ENCODE measurements at regions not wholly inside any gene's neighbourhood (a gene's known extent, or its start where the extent isn't known, plus 50 kb on each side); places are given as distances from the start of the nearest gene placed in this dataset.

GRCh38 chrX:10047133-10047532 lies 80.0 kb downstream of the CLDN34 start:
- no peak for DNase-seq
- H3K9ac ChIP-seq (ENCODE audit: low read depth, low read length) = no peak overlapping the region
- no peak overlapping the region for H3K27ac ChIP-seq (ENCODE audit: low read length)
- H3K79me2 ChIP-seq (ENCODE audit: insufficient read depth, low read length) = no peaks in the 10 kb centered on the region
- H3K9me3 ChIP-seq (ENCODE audit: insufficient read depth, low read length, severe bottlenecking) = no peaks in the 10 kb centered on the region
- no peak for TF ChIP-seq EZH2 (IDR thresholded peaks at IDR 0.05; ENCODE audit: borderline replicate concordance, low read depth, low read length, severe bottlenecking)
- TF ChIP-seq, protein P1, sequence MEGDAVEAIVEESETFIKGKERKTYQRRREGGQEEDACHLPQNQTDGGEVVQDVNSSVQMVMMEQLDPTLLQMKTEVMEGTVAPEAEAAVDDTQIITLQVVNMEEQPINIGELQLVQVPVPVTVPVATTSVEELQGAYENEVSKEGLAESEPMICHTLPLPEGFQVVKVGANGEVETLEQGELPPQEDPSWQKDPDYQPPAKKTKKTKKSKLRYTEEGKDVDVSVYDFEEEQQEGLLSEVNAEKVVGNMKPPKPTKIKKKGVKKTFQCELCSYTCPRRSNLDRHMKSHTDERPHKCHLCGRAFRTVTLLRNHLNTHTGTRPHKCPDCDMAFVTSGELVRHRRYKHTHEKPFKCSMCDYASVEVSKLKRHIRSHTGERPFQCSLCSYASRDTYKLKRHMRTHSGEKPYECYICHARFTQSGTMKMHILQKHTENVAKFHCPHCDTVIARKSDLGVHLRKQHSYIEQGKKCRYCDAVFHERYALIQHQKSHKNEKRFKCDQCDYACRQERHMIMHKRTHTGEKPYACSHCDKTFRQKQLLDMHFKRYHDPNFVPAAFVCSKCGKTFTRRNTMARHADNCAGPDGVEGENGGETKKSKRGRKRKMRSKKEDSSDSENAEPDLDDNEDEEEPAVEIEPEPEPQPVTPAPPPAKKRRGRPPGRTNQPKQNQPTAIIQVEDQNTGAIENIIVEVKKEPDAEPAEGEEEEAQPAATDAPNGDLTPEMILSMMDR (IDR thresholded peaks at IDR 0.05; ENCODE audit: borderline replicate concordance, extremely low read depth, low read length, poor library complexity, severe bottlenecking) = no peak
- H2AFZ ChIP-seq (ENCODE audit: low read depth, low read length) = no peak overlapping the region
- H4K20me1 ChIP-seq (ENCODE audit: insufficient read depth, low read length) = 0 out of 2 replicates have a peak, but pooled peaks cover 6% of the 10 kb centered on the region
- no peaks in the 10 kb centered on the region for H3K36me3 ChIP-seq (ENCODE audit: insufficient read depth, low read length)
- no peaks in the 10 kb centered on the region for H3K4me1 ChIP-seq (ENCODE audit: insufficient read depth, low read length)
- H3K4me2 ChIP-seq (ENCODE audit: insufficient read depth, low read length) = no peak overlapping the region
- ATAC-seq (ENCODE audit: insufficient read depth, low read depth) = no peak
- H3K27me3 ChIP-seq (ENCODE audit: insufficient read depth, low read length, poor library complexity) = no peaks in the 10 kb centered on the region
- no peak overlapping the region for H3K4me3 ChIP-seq (ENCODE audit: low read depth in 1 of 2, low read length in 2 of 2)

DNA sequence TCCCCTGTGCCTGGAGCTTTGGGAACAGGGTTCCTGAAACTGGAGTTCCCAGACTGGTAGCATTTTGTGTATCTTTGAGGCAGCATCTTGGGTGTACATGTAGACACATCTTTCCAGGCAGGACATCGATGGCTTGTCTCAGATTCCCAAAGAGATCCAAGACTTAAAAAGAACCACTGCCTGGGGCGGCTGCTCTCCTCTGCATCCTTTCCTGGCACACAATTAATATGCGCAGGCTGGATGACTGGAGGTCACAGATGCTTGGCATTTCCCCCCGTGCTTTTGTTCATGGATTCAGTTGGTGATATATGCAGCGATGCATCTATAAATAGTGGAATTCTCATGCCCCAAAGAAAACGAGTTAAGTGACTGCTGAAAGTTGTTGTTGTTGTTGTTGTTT lies 80.5 kb downstream of the CLDN34 start:
- Histone ChIP-seq H3K9ac (ENCODE audit: low read depth, low read length) (no peak overlapping the region), H3K27ac (ENCODE audit: low read length) (no peak overlapping the region), H3K4me2 (ENCODE audit: insufficient read depth, low read length) (no peak overlapping the region), H3K9me3 (ENCODE audit: insufficient read depth, low read length, severe bottlenecking) (no peaks in the 10 kb centered on the region), H3K27me3 (ENCODE audit: insufficient read depth, low read length, poor library complexity) (no peaks in the 10 kb centered on the region), H3K4me3 (ENCODE audit: low read depth in 1 of 2, low read length in 2 of 2) (no peak overlapping the region), H3K36me3 (ENCODE audit: insufficient read depth, low read length) (no peaks in the 10 kb centered on the region), H3K4me1 (ENCODE audit: insufficient read depth, low read length) (no peaks in the 10 kb centered on the region), H4K20me1 (ENCODE audit: insufficient read depth, low read length) (0 out of 2 replicates have a peak, but pooled peaks cover 6% of the 10 kb centered on the region), H3K79me2 (ENCODE audit: insufficient read depth, low read length) (no peaks in the 10 kb centered on the region), H2AFZ (ENCODE audit: low read depth, low read length) (no peak overlapping the region)
- no peak for ATAC-seq (ENCODE audit: insufficient read depth, low read depth)
- no peak for DNase-seq
- TF ChIP-seq, protein P1 (IDR thresholded peaks at IDR 0.05; ENCODE audit: borderline replicate concordance, extremely low read depth, low read length, poor library complexity, severe bottlenecking) = no peak
- TF ChIP-seq EZH2 (IDR thresholded peaks at IDR 0.05; ENCODE audit: borderline replicate concordance, low read depth, low read length, severe bottlenecking) = no peak

GRCh38 chrX:10048076-10048475 lies 80.9 kb downstream of the CLDN34 start:
- Histone ChIP-seq H2AFZ (ENCODE audit: low read depth, low read length) (no peak overlapping the region), H3K36me3 (ENCODE audit: insufficient read depth, low read length) (no peaks in the 10 kb centered on the region), H3K27me3 (ENCODE audit: insufficient read depth, low read length, poor library complexity) (no peaks in the 10 kb centered on the region), H3K4me3 (ENCODE audit: low read depth in 1 of 2, low read length in 2 of 2) (no peak overlapping the region), H3K9me3 (ENCODE audit: insufficient read depth, low read length, severe bottlenecking) (no peaks in the 10 kb centered on the region), H3K4me1 (ENCODE audit: insufficient read depth, low read length) (no peaks in the 10 kb centered on the region), H3K4me2 (ENCODE audit: insufficient read depth, low read length) (no peak overlapping the region), H3K79me2 (ENCODE audit: insufficient read depth, low read length) (no peaks in the 10 kb centered on the region), H3K9ac (ENCODE audit: low read depth, low read length) (no peak overlapping the region), H4K20me1 (ENCODE audit: insufficient read depth, low read length) (0 out of 2 replicates have a peak, but pooled peaks cover 6% of the 10 kb centered on the region), H3K27ac (ENCODE audit: low read length) (no peak overlapping the region)
- ATAC-seq (ENCODE audit: insufficient read depth, low read depth) = no peak
- no peak for DNase-seq
- TF ChIP-seq, protein P1 (IDR thresholded peaks at IDR 0.05; ENCODE audit: borderline replicate concordance, extremely low read depth, low read length, poor library complexity, severe bottlenecking) = no peak
- TF ChIP-seq EZH2 (IDR thresholded peaks at IDR 0.05; ENCODE audit: borderline replicate concordance, low read depth, low read length, severe bottlenecking) = no peak

- no peak overlapping the region for H3K4me3 ChIP-seq (ENCODE audit: low read depth in 1 of 2, low read length in 2 of 2)
- H4K20me1 ChIP-seq (ENCODE audit: insufficient read depth, low read length) = 0 out of 2 replicates have a peak, but pooled peaks cover 6% of the 10 kb centered on the region
- ATAC-seq (ENCODE audit: insufficient read depth, low read depth) (no peak), DNase-seq (no peak)
- no peaks in the 10 kb centered on the region for H3K27me3 ChIP-seq (ENCODE audit: insufficient read depth, low read length, poor library complexity)
- H3K9me3 ChIP-seq (ENCODE audit: insufficient read depth, low read length, severe bottlenecking) = no peaks in the 10 kb centered on the region
- H3K36me3 ChIP-seq (ENCODE audit: insufficient read depth, low read length) = no peaks in the 10 kb centered on the region
- TF ChIP-seq, protein P1 (IDR thresholded peaks at IDR 0.05; ENCODE audit: borderline replicate concordance, extremely low read depth, low read length, poor library complexity, severe bottlenecking) = no peak
- no peak for TF ChIP-seq EZH2 (IDR thresholded peaks at IDR 0.05; ENCODE audit: borderline replicate concordance, low read depth, low read length, severe bottlenecking)
- no peaks in the 10 kb centered on the region for H3K79me2 ChIP-seq (ENCODE audit: insufficient read depth, low read length)
- no peak overlapping the region for H3K27ac ChIP-seq (ENCODE audit: low read length)
- H3K4me1 ChIP-seq (ENCODE audit: insufficient read depth, low read length) = no peaks in the 10 kb centered on the region
- H3K9ac ChIP-seq (ENCODE audit: low read depth, low read length) = no peak overlapping the region
- H2AFZ ChIP-seq (ENCODE audit: low read depth, low read length) = no peak overlapping the region
- H3K4me2 ChIP-seq (ENCODE audit: insufficient read depth, low read length) = no peak overlapping the region
Observed at GRCh38 chrX:10048707-10049106, 81.5 kb downstream of the CLDN34 start.
